SK-N-SH (cell line): ENCODE measurements at regions not wholly inside any gene's neighbourhood (a gene's known extent, or its start where the extent isn't known, plus 50 kb on each side); places are given as distances from the start of the nearest gene placed in this dataset.

Experiments
- CTCF ChIA-PET: fragments of 300-600, 350-600 bp; formaldehyde crosslinking; extraction: SDS; loops from one replicate; lab custom pipeline; 2021; lab: Yijun Ruan, JAX
- POLR2A ChIA-PET: fragments of 350-600 bp; sonication (Branson Sonifier 250); formaldehyde crosslinking; extraction: SDS; loops from one replicate; lab custom pipeline; 2020; ENCODE audit warnings: antibody characterized with exemption, inconsistent platforms; lab: Yijun Ruan, JAX
- DNase-seq: peaks from one replicate; pipeline ENCODE4 v3.0.0; 2012
- H2AFZ ChIP-seq: fragments of 200-600 bp; sonication (generic); 2 replicates; pipeline ENCODE4 v1.8.1; 2016; ENCODE audit warnings: antibody characterized with exemption, mild to moderate bottlenecking, low read depth
- H3F3A ChIP-seq: fragments of 200-600 bp; sonication (generic); replicated peaks from 2 replicates; pipeline ENCODE3; 2016; ENCODE audit warnings: antibody characterized with exemption, mild to moderate bottlenecking; ENCODE audit not compliant: insufficient read depth
- H3K27ac ChIP-seq, 2 experiments: fragments of 200-500 bp in 1 of 2; fragments of 200-600 bp in 1 of 2; sonication (Bioruptor generic) in 1 of 2; sonication (generic), shearing (Covaris generic) in 1 of 2; 2 replicates each; pipeline versions ENCODE4 v1.5.1 to v1.6.1; 2014 to 2016; ENCODE audit warnings: low read depth in 2 of 2, inconsistent platforms in 1 of 2, low read length in 1 of 2, mild to moderate bottlenecking in 1 of 2, mixed read lengths in 1 of 2
- H3K27me3 ChIP-seq: fragments of 200-600 bp; sonication (generic), shearing (Covaris generic); 2 replicates; pipeline ENCODE4 v1.6.1; 2016; ENCODE audit warnings: mixed run types; ENCODE audit not compliant: insufficient read depth
- H3K36me3 ChIP-seq, 2 experiments: fragments of 200-500 bp in 1 of 2; fragments of 200-600 bp in 1 of 2; sonication (Bioruptor generic) in 1 of 2; sonication (generic) in 1 of 2; replicated peaks in 1 of 2; 2 replicates each; pipeline versions ENCODE3 to v1.5.1; 2014 to 2016; ENCODE audit warnings: low read length in 1 of 2, mild to moderate bottlenecking in 1 of 2; ENCODE audit not compliant: insufficient read depth in 2 of 2, control insufficient read depth in 1 of 2
- H3K4me1 ChIP-seq, 2 experiments: fragments of 200-500 bp in 1 of 2; fragments of 200-600 bp in 1 of 2; sonication (Bioruptor generic) in 1 of 2; sonication (generic), shearing (Covaris generic) in 1 of 2; 2 replicates each; pipeline versions ENCODE4 v1.5.1 to v1.6.1; 2014 to 2016; ENCODE audit warnings: low read depth in 1 of 2, low read length in 1 of 2, mixed run types in 1 of 2; ENCODE audit not compliant: insufficient read depth in 2 of 2, control insufficient read depth in 1 of 2
- H3K4me2 ChIP-seq: fragments of 200-600 bp; sonication (generic), shearing (Covaris generic); 2 replicates; pipeline ENCODE4 v1.6.1; 2017; ENCODE audit warnings: mixed run types
- H3K4me3 ChIP-seq, 2 experiments: fragments of 200-500 bp in 1 of 2; fragments of 200-600 bp in 1 of 2; sonication (Bioruptor generic) in 1 of 2; sonication (generic), shearing (Covaris generic) in 1 of 2; 2 replicates each; pipeline versions ENCODE4 v1.5.1 to v1.8.1; 2014 to 2016; ENCODE audit warnings: low read depth in 2 of 2, inconsistent platforms in 1 of 2, low read length in 1 of 2, mild to moderate bottlenecking in 1 of 2, mixed read lengths in 1 of 2, moderate library complexity in 1 of 2
- H3K79me2 ChIP-seq: fragments of 200-600 bp; sonication (generic); 2 replicates; pipeline ENCODE4 v1.8.1; 2017; ENCODE audit warnings: mild to moderate bottlenecking; ENCODE audit not compliant: insufficient read depth
- H3K9ac ChIP-seq: fragments of 200-600 bp; sonication (generic); 2 replicates; pipeline ENCODE4 v1.6.1; 2017; ENCODE audit warnings: mixed run types
- H3K9me2 ChIP-seq: fragments of 200-600 bp; sonication (generic); 2 replicates; pipeline ENCODE4 v1.6.1; 2017; ENCODE audit warnings: mixed run types
- H3K9me3 ChIP-seq: fragments of 200-600 bp; sonication (generic); 2 replicates; pipeline ENCODE4 v1.6.1; 2017; ENCODE audit warnings: mixed run types, mild to moderate bottlenecking, moderate library complexity
- H4K20me1 ChIP-seq: fragments of 200-600 bp; sonication (generic); 2 replicates; pipeline ENCODE4 v1.6.1; 2017; ENCODE audit warnings: mild to moderate bottlenecking, mixed run types; ENCODE audit not compliant: insufficient read depth
- CHD2 ChIP-seq: fragments of 150-350 bp; IDR thresholded peaks from 2 replicates; pipeline ENCODE4 v1.6.1; 2018; ENCODE audit warnings: low read length; ENCODE audit not compliant: partially characterized antibody
- EP300 ChIP-seq, 2 experiments: IDR thresholded peaks; 2 replicates each; pipeline versions ENCODE4 v1.4.0 to v1.6.1; 2012; ENCODE audit warnings: borderline replicate concordance in 1 of 2, low read depth in 1 of 2, low read length in 1 of 2
- EZH2phosphoT487 ChIP-seq: fragments of 200-600 bp; sonication (generic); IDR thresholded peaks from 2 replicates; pipeline ENCODE4 v1.6.1; 2017; ENCODE audit warnings: low read depth, mixed run types, mild to moderate bottlenecking, antibody characterized with exemption, moderate library complexity, borderline replicate concordance
- GATA2 ChIP-seq: sonication (generic); formaldehyde crosslinking; IDR thresholded peaks from 2 replicates; pipeline ENCODE4 v1.5.0; 2020; ENCODE audit warnings: mild to moderate bottlenecking, missing genetic modification reagents
- NFIC ChIP-seq: IDR thresholded peaks from 2 replicates; pipeline ENCODE4 v1.4.0; 2012; ENCODE audit warnings: borderline replicate concordance
- POLR2AphosphoS5 ChIP-seq: IDR thresholded peaks from 2 replicates; pipeline ENCODE4 v1.6.1; 2012; ENCODE audit warnings: low read depth, low read length
- RXRA ChIP-seq: IDR thresholded peaks from 2 replicates; pipeline ENCODE4 v1.4.0; 2012; ENCODE audit warnings: low read depth, mild to moderate bottlenecking, borderline replicate concordance
- SIN3A ChIP-seq: IDR thresholded peaks from 2 replicates; pipeline ENCODE4 v1.6.1; 2012; ENCODE audit warnings: low read depth, mild to moderate bottlenecking, low read length, moderate library complexity, borderline replicate concordance
- TAF1 ChIP-seq: IDR thresholded peaks from 2 replicates; pipeline ENCODE4 v1.6.1; 2012; ENCODE audit warnings: low read depth, mild to moderate bottlenecking, low read length, moderate library complexity, borderline replicate concordance
- TCF12 ChIP-seq: IDR thresholded peaks from 2 replicates; pipeline ENCODE4 v1.4.0; 2012
- YY1 ChIP-seq: IDR thresholded peaks from 2 replicates; pipeline ENCODE4 v1.4.0; 2012; ENCODE audit warnings: low read depth, mild to moderate bottlenecking
- WGBS: methylation state at CpG from one replicate; pipeline ENCODE4 v1.1.6; 2017; ENCODE audit warnings: low lambda C conversion rate; 5-methylcytosine and 5-hydroxymethylcytosine counted together
- TF ChIP-seq, protein P1 (sequence below): IDR thresholded peaks from 2 replicates; pipeline ENCODE4 v1.6.1; 2012; ENCODE audit warnings: mild to moderate bottlenecking, low read depth, low read length, moderate library complexity
- TF ChIP-seq, protein P2 (sequence below): IDR thresholded peaks from 2 replicates; pipeline ENCODE4 v1.4.0; 2012; ENCODE audit warnings: low read depth, borderline replicate concordance
- TF ChIP-seq, protein P3 (sequence below): IDR thresholded peaks from 2 replicates; pipeline ENCODE4 v1.4.0; 2012; ENCODE audit warnings: low read depth, borderline replicate concordance

GRCh38 chr14:71414631-71415403 lies 507.6 kb downstream of the PCNX1 start (continued):
- TF ChIP-seq, protein P1, sequence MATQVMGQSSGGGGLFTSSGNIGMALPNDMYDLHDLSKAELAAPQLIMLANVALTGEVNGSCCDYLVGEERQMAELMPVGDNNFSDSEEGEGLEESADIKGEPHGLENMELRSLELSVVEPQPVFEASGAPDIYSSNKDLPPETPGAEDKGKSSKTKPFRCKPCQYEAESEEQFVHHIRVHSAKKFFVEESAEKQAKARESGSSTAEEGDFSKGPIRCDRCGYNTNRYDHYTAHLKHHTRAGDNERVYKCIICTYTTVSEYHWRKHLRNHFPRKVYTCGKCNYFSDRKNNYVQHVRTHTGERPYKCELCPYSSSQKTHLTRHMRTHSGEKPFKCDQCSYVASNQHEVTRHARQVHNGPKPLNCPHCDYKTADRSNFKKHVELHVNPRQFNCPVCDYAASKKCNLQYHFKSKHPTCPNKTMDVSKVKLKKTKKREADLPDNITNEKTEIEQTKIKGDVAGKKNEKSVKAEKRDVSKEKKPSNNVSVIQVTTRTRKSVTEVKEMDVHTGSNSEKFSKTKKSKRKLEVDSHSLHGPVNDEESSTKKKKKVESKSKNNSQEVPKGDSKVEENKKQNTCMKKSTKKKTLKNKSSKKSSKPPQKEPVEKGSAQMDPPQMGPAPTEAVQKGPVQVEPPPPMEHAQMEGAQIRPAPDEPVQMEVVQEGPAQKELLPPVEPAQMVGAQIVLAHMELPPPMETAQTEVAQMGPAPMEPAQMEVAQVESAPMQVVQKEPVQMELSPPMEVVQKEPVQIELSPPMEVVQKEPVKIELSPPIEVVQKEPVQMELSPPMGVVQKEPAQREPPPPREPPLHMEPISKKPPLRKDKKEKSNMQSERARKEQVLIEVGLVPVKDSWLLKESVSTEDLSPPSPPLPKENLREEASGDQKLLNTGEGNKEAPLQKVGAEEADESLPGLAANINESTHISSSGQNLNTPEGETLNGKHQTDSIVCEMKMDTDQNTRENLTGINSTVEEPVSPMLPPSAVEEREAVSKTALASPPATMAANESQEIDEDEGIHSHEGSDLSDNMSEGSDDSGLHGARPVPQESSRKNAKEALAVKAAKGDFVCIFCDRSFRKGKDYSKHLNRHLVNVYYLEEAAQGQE = no peak
- no peak for TF ChIP-seq YY1
- TF ChIP-seq, protein P2, sequence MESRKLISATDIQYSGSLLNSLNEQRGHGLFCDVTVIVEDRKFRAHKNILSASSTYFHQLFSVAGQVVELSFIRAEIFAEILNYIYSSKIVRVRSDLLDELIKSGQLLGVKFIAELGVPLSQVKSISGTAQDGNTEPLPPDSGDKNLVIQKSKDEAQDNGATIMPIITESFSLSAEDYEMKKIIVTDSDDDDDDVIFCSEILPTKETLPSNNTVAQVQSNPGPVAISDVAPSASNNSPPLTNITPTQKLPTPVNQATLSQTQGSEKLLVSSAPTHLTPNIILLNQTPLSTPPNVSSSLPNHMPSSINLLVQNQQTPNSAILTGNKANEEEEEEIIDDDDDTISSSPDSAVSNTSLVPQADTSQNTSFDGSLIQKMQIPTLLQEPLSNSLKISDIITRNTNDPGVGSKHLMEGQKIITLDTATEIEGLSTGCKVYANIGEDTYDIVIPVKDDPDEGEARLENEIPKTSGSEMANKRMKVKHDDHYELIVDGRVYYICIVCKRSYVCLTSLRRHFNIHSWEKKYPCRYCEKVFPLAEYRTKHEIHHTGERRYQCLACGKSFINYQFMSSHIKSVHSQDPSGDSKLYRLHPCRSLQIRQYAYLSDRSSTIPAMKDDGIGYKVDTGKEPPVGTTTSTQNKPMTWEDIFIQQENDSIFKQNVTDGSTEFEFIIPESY = no peak
- TF ChIP-seq EZH2phosphoT487 = no peak
- TF ChIP-seq GATA2 (CRISPR knock-in tag) = peak; percentile 65
- no peak for TF ChIP-seq TAF1
- TF ChIP-seq, all 33 proteins: peak for 5

DNA sequence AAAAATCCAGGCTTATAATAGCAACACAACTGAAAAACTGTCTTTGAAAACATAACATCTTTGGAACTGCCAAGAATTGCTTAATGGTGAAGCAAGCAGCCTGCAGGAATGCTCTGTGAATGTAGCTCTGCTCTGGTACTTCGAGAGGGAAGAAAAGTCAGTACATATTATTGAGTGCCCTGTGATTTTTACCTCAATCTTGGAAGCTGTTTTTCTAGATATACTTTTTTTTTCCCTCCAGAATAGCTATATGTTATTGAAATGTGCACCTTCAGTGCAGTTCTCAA lies 508.1 kb downstream of the PCNX1 start:
- Histone ChIP-seq H3K27ac (peak overlapping the region; percentile 43 to 81; a peak in 3 of 4 replicates), H3K9me3 (no peaks in the 10 kb centered on the region), H3K4me2 (peak overlapping the region; percentile 38), H3K36me3 (peaks cover 0 to 7% of the 10 kb centered on the region in 2 experiments), H3F3A (peaks cover 24% of the 10 kb centered on the region), H3K27me3 (no peaks in the 10 kb centered on the region), H3K9ac (peak overlapping the region; percentile 47; the same call in 1 of the 2 replicates), H3K4me1 (peaks cover 5 to 23% of the 10 kb centered on the region in 2 experiments; a peak in 2 of 4 replicates), H4K20me1 (no peaks in the 10 kb centered on the region), H3K79me2 (peaks cover 67% of the 10 kb centered on the region), H2AFZ (no peak overlapping the region), H3K4me3 (no peak overlapping the region), H3K9me2 (no peaks in the 10 kb centered on the region)
- ChIA-PET POLR2A (interaction anchor here (0.9 kb wide), 1 partner anchor 89 kb away, joined by 3 read pairs; no protein-coding TSS in a partner anchor), CTCF (interaction anchor here (0.6 to 2.1 kb wide), 6 partner anchors 10 to 338 kb away, joined by 3 to 7 read pairs (median 3); no protein-coding TSS in a partner anchor)
- 21% methylated on average over 1 of the region's 1 CpG for WGBS
- no peak for DNase-seq
- TF ChIP-seq, protein P1 = no peak
- TF ChIP-seq TCF12 = peak; percentile 2
- TF ChIP-seq, protein P3, sequence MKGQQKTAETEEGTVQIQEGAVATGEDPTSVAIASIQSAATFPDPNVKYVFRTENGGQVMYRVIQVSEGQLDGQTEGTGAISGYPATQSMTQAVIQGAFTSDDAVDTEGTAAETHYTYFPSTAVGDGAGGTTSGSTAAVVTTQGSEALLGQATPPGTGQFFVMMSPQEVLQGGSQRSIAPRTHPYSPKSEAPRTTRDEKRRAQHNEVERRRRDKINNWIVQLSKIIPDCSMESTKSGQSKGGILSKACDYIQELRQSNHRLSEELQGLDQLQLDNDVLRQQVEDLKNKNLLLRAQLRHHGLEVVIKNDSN = no peak
- TF ChIP-seq SIN3A = no peak
- no peak for TF ChIP-seq POLR2AphosphoS5
- no peak for TF ChIP-seq YY1
- no peak for TF ChIP-seq RXRA
- TF ChIP-seq EP300 (IDR thresholded peaks at IDR 0.05; ENCODE audit: borderline replicate concordance in 1 of 2, low read depth in 1 of 2, low read length in 1 of 2) = peak in 1 of 2 experiments; percentile 6; a peak in 1 of 4 replicates
- TF ChIP-seq NFIC = peak; percentile 12; the same call in 1 of the 2 replicates
- TF ChIP-seq, protein P2 = no peak
- no peak for TF ChIP-seq CHD2
